Skin epidermis (tissue), 12 donors: ENCODE measurements at regions not wholly inside any gene's neighbourhood (a gene's known extent, or its start where the extent isn't known, plus 50 kb on each side); places are given as distances from the start of the nearest gene placed in this dataset.
"Not testable (repeated sequence)": the region's sequence is repeated elsewhere in the genome, so short reads cannot be mapped to it uniquely, and the experiment has no call there.

Experiments used
- H3K27ac ChIP-seq, 21 experiments: fragments of 200-600 bp; sonication (generic) in 11 of 21; one replicate each; pipeline ENCODE4 v1.5.0; 2020; ENCODE audit warnings: mild to moderate bottlenecking in 3 of 21, inconsistent platforms in 2 of 21, moderate library complexity in 2 of 21
- H3K4me3 ChIP-seq, 7 experiments: fragments of 200-600 bp; sonication (generic) in 2 of 7; one replicate each; pipeline ENCODE4 v1.5.0; 2020; ENCODE audit warnings: inconsistent platforms in 2 of 7, mild to moderate bottlenecking in 2 of 7, moderate library complexity in 1 of 7

GRCh38 chr3:127520993-127521392 is 69.5 kb downstream of the TPRA1 start:
- Histone ChIP-seq H3K4me3 (no peak overlapping the region), H3K27ac (no peak overlapping the region)

DNA sequence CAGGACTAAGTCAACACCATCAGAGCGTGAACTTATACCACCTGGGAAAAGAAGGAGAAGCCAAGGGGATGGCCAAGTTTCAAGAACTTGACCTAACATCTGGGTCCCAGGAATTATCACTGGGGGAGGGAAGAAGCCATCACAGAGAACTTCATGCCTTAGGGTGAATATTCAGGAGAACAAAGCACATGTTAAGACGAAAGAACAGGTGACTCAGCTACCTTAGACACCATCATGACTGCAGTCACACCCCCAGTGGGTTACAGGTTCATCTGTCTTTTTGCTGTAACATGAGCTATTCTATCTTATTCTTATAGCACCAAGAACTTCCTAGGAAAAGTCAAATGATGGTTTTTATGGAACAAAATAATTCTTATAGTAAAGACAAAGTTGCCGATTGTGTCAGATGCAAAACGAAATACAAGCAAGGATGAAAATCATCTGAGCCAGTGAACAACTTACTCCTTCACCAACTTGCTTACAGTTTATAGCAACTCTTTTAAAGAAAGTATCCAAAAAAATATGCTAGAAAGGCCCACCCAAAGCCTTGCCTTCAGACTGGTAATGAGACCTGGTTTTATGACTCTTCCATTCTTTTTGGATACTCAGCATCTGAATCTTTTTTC is 72.0 kb downstream of the TPRA1 start:
- no peak overlapping the region for H3K4me3 ChIP-seq
- no peak overlapping the region for H3K27ac ChIP-seq

DNA sequence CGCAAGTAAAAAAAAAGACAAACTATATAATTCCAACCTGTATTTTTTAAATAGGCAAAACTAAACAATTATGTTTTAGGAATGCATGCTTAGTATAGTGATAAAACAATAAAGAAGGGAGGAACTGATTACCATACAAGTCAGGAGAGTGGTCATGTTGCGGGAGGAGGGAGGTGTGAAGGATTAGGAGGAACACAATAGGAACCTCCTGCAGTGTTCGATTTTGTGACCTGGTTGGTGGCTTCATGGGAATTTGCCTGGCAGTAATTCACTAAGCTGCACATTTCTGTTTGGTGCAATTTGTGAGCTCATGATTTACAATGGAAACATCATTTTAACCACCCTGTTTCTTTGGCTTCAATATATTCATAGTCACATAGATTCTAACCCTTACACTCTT is 78.3 kb downstream of the TPRA1 start:
- Histone ChIP-seq H3K27ac (no peak overlapping the region), H3K4me3 (no peak overlapping the region)

GRCh38 chr3:127501177-127501576 is 89.4 kb downstream of the TPRA1 start:
- H3K27ac ChIP-seq, result no peak overlapping the region
- no peak overlapping the region for H3K4me3 ChIP-seq

DNA sequence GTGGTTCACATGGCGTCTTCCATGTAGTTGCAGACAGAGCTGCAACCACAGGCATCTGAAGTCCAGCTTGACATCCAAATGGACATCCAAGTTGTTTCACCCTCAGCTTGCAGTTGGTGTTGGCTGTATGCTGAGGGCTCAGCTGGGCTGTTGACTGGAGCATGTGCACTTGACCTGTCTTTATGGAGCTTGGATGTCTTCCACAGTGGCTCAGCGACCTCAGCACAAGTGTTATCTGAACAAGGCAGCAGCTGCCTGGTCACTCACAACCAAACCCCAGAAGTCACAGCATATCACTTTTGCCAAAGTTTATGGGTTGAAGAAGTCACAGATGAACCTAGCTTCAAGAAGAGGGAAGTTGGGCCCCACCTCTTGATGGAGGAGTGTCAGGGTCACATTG is 92.9 kb downstream of the TPRA1 start:
- Histone ChIP-seq H3K4me3 (no peak overlapping the region), H3K27ac (no peak overlapping the region)

GRCh38 chr3:127497166-127497565 is 93.4 kb downstream of the TPRA1 start:
- no peak overlapping the region for H3K27ac ChIP-seq
- no peak overlapping the region for H3K4me3 ChIP-seq

GRCh38 chr3:127495821-127496655 is 94.5 kb downstream of the TPRA1 start:
- Histone ChIP-seq H3K27ac (no peak overlapping the region), H3K4me3 (no peak overlapping the region)

DNA sequence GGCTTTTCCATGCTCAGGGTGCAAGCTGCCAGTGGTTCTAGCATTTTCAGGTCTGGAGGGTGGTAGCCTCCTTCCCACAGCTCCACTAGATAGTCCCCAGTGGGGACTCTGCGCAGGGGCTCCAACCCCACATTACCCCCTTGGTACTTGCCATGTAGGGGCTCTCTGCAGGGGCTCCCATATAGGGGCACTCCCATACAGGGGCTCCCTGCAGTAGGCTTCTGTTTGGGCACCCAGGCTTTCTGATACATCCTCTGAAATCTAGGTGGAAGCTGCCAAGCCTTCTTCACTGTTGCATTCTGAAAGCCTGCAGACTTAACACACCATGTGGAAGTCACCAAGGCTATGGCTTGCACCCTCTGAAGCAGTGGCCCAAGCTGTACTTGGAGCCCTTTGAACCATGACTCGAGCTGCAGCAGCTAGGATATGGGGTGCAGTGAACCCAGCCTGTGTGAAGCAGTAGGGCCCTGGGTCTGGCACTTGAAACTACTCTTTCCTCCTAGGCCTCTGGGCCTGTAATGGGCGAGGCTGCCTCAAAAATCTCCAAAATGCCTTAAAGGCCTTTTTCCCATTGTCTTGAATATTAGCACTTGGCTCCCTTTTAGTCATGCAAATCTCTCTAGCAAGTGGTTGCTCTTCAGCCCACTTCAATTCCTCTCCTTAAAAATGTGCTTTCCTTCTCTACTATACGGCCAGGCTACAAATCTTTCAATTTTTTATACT is 96.4 kb downstream of the TPRA1 start:
- Histone ChIP-seq H3K4me3 (no peak overlapping the region), H3K27ac (no peak overlapping the region)

DNA sequence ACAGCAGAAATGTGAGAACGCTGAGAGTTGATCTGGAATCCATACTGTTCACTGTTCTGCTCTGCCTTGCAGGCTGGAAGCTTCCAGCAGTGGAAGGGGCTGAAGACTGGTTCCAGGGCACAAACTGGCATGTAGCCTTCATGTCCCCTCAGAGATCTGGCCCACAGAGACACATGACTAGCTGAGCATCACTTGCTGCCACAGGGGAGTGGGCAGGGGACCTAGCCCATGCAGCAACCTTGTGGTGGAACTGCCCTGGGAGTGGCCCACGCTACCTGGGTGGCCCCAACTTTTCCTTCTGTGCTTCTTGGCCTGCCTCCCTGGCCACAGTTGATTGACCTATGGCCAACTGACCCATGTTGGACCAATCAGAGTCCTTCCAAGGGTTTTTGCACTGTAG is 98.1 kb downstream of the TPRA1 start:
- Histone ChIP-seq H3K27ac (no peak overlapping the region), H3K4me3 (no peak overlapping the region)

- Histone ChIP-seq H3K4me3 (no peak overlapping the region), H3K27ac (no peak overlapping the region)
Observed at GRCh38 chr3:127491909-127492308, 98.6 kb downstream of the TPRA1 start.

DNA sequence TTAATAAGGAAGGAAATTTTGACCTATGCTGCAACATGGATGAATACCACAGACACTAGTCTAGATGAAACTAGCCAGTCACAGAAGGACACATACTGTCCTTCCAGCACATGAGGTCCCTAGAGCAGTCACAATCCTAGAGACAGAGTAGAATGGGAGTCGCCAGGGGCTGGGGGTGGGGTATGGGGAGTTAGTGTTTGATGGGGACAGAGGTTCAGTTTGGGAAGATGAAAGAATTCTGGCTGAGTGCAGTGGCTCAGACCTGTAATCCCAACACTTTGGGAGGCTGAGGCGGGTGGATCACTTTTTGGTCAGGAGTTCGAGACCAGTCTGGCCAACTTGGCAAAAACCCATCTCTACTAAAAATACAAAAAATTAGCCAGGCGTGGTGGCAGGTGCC is 99.2 kb downstream of the TPRA1 start:
- Histone ChIP-seq H3K4me3 (no peak overlapping the region), H3K27ac (no peak overlapping the region)

DNA sequence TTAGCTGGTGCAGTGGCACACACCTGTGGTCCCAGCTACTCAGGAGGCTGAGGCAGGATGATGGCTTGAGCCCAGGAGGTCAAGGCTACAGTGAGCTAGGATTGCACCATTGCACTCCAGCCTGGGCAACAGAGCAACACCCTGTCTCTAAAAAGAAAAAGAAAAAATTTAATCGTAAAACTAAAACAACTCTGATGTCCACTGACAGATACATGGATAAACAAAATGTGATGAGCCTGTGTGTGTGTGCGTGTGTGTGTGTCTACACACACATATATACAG is 99.6 kb downstream of the TPRA1 start:
- H3K4me3 ChIP-seq, H3K27ac ChIP-seq: not testable (repeated sequence)

DNA sequence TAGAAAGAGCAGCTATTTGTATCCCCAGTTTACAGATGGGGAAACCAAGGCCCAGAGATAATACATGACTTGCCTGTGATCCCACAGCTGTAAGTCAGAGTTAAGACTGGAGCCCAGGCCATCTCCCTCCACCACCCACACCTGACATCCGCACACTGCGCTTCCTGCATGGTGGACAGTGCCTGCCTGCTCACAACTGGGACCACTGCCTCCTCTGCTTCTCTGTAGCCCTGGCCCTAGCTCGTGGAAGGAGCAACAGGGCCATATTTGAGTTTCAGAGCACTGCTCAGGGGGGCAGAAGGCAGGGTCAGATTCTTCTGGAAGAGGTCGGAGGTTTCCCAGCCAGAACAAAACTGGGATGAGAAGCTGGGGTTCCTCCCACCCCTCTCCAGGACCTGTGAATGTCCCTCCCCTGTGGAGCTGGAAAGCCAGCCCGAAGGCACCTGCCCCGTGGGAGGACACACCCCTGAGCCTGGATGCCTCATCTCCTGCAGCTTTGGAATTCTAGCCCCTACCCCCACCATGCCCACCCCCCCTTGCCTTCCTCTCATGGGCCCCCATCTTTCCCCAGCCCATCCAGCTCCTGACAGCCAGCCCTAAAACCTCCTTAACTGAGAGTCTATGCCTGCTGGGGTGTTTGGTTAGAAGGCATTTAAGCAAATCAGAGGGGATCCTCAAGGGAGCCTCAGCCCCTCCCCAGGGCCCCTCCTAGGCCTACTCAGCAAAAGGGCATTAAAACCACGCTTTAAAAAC is 100.1 kb downstream of the TPRA1 start:
- Histone ChIP-seq H3K27ac (no peak overlapping the region), H3K4me3 (no peak overlapping the region)

DNA sequence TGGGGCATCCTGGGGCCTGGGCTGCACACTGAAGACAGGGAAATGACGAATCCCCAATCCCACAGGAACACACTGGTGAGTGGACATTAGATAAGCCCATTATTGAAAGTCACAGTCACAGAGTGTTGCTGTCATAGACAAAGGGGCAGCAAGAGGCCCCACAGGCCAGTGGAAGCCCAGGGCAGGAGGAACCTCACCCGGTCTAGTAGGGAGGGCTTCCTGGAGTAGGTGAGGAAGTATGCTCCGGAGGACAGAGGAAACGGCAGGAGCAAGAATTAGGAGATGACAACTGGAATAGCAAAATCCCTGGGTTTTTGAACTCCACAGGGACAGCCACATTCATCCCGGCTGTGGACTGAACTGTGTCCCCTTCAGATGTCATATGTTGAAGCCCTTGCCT is 101.2 kb downstream of the TPRA1 start:
- Histone ChIP-seq H3K4me3 (no peak overlapping the region), H3K27ac (no peak overlapping the region)

DNA sequence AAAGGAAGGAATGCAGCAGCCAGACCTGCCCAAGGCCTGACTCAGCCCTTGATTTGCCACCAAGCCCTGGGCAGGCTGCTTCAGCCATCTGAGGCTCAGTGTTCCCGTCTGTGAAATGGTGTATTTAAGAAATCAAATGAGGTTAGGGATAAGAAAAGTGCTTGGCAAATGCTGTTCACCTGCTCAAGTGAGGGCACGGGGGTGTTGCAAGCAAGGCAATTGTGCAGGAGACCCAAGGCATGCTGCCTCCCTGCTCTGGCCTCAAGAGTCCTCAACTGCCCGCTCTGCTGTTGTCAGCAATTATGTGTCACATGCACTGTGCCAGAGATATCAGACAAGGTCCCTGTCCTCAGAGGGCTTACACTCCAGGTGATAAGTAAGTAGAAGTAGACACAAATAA is 101.8 kb downstream of the TPRA1 start:
- H3K4me3 ChIP-seq, result no peak overlapping the region
- no peak overlapping the region for H3K27ac ChIP-seq

DNA sequence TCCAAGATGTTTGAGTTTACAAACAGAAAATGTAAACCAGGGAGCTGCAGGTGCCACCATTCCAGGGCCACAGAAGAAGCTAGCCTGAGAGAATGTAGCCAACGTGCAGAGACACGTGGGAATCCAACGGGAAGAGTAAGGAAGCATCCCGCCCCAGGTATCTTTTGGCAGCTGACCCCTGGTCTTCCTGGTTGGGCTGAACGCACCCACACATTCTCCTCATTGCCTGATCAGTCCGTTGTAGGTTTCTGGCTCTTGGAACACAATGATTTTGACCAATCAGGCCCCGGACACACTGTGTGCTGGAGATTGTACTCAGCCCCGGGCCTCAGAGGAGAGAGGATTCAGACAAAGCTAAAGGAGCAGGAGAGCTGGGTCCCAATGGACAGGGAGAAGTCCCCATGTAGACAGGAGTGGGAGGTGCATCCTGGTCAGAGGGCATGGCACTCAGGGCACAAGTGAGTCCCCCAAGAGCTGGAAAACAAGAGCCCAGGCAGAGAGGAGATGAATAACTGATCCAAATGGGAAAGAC is 102.3 kb downstream of the TPRA1 start:
- Histone ChIP-seq H3K27ac (no peak overlapping the region), H3K4me3 (no peak overlapping the region)

GRCh38 chr3:127487196-127487595 is 103.3 kb downstream of the TPRA1 start:
- no peak overlapping the region for H3K27ac ChIP-seq

GRCh38 chr3:127486321-127486944 is 104.1 kb downstream of the TPRA1 start:
- H3K27ac ChIP-seq, result no peak overlapping the region

More at GRCh38 chr3:127487196-127487595, 103.3 kb downstream of the TPRA1 start:
- no peak overlapping the region for H3K4me3 ChIP-seq

DNA sequence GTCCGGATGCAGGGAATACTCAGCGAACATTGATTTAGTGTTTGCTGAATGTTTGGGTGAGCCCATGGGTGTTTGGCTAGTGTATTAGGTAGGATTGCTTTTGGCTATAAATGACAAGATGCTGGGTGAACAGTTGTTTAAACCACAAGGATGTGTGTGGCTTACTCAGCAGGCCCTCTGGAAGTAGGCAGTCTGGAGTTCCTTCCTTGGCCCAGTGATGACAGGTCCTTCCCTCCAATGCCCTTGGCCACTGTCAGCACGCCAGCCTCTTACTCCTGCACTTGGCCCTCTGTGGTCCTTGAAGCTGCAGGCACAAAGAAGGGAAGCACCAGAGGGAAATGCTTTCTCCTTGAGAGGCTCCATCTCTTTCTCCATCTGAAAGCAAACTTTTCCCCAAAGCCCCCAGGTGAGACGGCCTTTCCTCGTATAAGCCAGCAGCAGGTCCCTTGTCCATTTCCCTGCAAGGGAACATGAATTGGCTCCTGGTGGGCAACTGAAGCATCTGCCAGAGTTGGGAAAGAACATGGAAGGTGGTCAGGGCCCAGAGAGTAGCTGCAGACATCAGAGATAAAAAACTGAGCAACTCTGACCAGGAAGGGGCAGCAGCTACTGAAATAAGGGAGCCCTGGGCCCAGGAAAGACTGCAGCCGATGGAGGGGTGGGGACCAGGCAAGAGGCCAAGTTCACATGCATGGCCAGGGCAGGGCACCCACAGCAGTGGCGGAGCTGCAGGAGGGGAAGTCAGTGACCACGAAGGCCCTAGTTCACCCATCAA is 105.0 kb downstream of the TPRA1 start:
- Histone ChIP-seq H3K4me3 (no peak overlapping the region), H3K27ac (no peak overlapping the region)

More at GRCh38 chr3:127486321-127486944, 104.1 kb downstream of the TPRA1 start:
- H3K4me3 ChIP-seq, result no peak overlapping the region
